ENCODE measurements at regions not wholly inside any gene's neighbourhood (a gene's known extent, or its start where the extent isn't known, plus 50 kb on each side); places are given as distances from the start of the nearest gene placed in this dataset.

GRCh38 chr14:42192738-42193653 lies 586.3 kb downstream of the LRFN5 start:
- H3K27ac ChIP-seq, result peak overlapping the region; percentile 54; the same call in 1 of the 2 replicates
- TF ChIP-seq, protein P1, sequence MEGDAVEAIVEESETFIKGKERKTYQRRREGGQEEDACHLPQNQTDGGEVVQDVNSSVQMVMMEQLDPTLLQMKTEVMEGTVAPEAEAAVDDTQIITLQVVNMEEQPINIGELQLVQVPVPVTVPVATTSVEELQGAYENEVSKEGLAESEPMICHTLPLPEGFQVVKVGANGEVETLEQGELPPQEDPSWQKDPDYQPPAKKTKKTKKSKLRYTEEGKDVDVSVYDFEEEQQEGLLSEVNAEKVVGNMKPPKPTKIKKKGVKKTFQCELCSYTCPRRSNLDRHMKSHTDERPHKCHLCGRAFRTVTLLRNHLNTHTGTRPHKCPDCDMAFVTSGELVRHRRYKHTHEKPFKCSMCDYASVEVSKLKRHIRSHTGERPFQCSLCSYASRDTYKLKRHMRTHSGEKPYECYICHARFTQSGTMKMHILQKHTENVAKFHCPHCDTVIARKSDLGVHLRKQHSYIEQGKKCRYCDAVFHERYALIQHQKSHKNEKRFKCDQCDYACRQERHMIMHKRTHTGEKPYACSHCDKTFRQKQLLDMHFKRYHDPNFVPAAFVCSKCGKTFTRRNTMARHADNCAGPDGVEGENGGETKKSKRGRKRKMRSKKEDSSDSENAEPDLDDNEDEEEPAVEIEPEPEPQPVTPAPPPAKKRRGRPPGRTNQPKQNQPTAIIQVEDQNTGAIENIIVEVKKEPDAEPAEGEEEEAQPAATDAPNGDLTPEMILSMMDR (conservative IDR thresholded peaks at IDR 0.05), result no peak
- TF ChIP-seq ZFX (IDR thresholded peaks at IDR 0.05), result no peak

DNA sequence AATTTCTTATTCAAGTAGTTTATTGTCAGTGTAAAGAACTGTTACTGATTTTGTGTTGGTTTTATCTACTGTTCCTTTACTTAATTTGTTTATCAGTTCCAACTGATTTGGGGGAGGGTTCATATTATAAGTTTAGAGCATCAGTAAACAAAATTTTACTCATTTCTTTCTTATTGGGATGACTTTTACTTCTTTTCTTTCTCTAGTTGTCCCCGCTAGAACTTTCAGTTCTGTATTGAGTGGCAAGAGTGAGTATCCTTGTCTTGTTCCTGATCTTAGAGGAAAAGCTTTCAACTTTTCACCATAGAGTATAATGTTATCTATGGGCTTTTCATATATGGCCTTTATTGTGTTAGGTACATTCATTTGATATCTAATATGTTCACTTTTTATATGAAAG lies 584.1 kb downstream of the LRFN5 start:
- no peak overlapping the region for H3K27ac ChIP-seq
- TF ChIP-seq, protein P1 (conservative IDR thresholded peaks at IDR 0.05), result no peak
- TF ChIP-seq ZFX (IDR thresholded peaks at IDR 0.05), result no peak

- H3K27ac ChIP-seq, result no peak overlapping the region
- TF ChIP-seq, protein P1 (conservative IDR thresholded peaks at IDR 0.05), result no peak
- TF ChIP-seq ZFX (IDR thresholded peaks at IDR 0.05), result no peak
These were observed 581.2 kb downstream of the LRFN5 start for GRCh38 chr14:42187846-42188245.

GRCh38 chr14:42185718-42186117 lies 579.0 kb downstream of the LRFN5 start:
- no peak overlapping the region for H3K27ac ChIP-seq
- TF ChIP-seq, protein P1 (conservative IDR thresholded peaks at IDR 0.05), result no peak
- no peak for TF ChIP-seq ZFX (IDR thresholded peaks at IDR 0.05)

DNA sequence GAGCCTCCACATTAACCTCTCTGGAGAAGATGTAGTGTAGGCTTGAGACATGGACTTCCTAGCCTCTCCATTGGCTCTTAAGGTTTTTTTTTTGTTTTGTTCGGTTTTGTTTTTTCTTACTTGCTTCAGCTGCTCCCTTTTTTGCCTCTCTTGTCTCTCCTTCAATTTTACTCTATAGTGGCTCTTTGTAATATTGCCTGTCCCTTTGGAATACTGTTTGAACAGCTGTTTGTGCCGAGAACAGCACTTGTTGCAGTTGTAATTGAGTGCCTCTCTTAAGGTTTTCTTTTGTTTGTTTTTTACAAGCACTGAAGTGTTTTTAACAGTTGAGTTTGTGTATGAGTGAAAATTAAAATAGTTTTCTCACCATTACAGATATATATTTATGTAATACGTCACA lies 567.7 kb downstream of the LRFN5 start:
- TF ChIP-seq, protein P1 (conservative IDR thresholded peaks at IDR 0.05), result no peak
- no peak for TF ChIP-seq ZFX (IDR thresholded peaks at IDR 0.05)
- H3K27ac ChIP-seq, result no peak overlapping the region

- TF ChIP-seq, protein P1 (conservative IDR thresholded peaks at IDR 0.05), result no peak
- TF ChIP-seq ZFX (IDR thresholded peaks at IDR 0.05), result no peak
- no peak overlapping the region for H3K27ac ChIP-seq
These were observed 566.5 kb downstream of the LRFN5 start for GRCh38 chr14:42173206-42173605.

DNA sequence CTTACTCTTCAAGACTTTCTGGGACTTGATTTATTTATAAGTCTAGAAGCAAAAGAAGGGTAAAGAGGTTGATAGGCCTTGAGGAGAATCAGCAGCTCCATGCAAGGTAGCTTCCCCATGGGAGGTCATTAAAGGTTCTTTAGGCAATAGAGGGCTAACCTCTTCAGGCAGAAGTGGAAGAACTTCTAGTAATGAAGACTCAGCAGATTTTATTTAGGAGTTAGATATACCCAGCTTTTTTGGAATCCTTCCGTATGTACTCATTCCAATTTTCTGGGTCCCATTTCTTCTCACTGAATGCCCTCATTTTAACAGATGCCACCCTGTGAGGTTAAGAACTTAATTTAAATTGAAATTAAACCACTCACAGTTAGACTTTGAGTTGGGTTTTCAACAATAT lies 565.6 kb downstream of the LRFN5 start:
- H3K27ac ChIP-seq, result no peak overlapping the region
- no peak for TF ChIP-seq ZFX (IDR thresholded peaks at IDR 0.05)
- TF ChIP-seq, protein P1 (conservative IDR thresholded peaks at IDR 0.05), result no peak
